Kidney epithelial cell (primary cell): ENCODE measurements at regions not wholly inside any gene's neighbourhood (a gene's known extent, or its start where the extent isn't known, plus 50 kb on each side); places are given as distances from the start of the nearest gene placed in this dataset.
A peak's percentile ranks its signal among the peaks of the same experiment; 100 is the strongest.

Experiments
- DNase-seq: peaks from one replicate; pipeline ENCODE4 v3.0.0-alpha.2; 2010; ENCODE audit warnings: low read depth
- H3K27me3 ChIP-seq: 2 replicates; pipeline ENCODE4 v1.6.0; 2011; ENCODE audit warnings: low read length; ENCODE audit not compliant: control insufficient read depth, insufficient read depth
- H3K36me3 ChIP-seq: 2 replicates; pipeline ENCODE4 v1.5.1; 2011; ENCODE audit warnings: low read length; ENCODE audit not compliant: control insufficient read depth, insufficient read depth
- H3K4me3 ChIP-seq: 2 replicates; pipeline ENCODE4 v1.5.1; 2011; ENCODE audit warnings: low read depth, mild to moderate bottlenecking, control low read depth, low read length
- TF ChIP-seq, protein P1 (sequence below): IDR thresholded peaks from 2 replicates; pipeline ENCODE4 v1.5.1; 2011; ENCODE audit warnings: mild to moderate bottlenecking, moderate library complexity, low read length, control low read depth, inconsistent platforms; ENCODE audit not compliant: insufficient read depth, poor library complexity, severe bottlenecking

DNA sequence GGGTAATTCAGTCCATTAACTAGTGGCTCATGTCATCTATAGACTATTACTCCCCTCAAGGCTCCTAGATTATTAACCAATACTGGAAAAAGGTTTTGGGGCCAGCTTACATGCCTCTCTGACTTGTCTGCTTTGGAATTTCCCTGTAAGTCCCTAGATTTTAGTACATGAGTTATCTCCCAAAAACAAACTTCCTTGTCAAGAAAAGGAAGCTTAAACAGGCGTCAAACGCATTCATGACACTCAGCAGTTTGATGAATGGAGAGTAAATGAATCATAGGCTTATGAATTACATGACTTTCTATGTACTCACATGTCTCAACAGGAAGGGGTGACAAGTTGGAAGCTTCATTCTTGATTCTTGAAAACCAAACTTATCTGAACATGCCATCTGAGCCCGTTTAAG is 70.8 kb downstream of the BLID start:
- Histone ChIP-seq H3K4me3 (no peak overlapping the region), H3K27me3 (no peaks in the 10 kb centered on the region), H3K36me3 (no peaks in the 10 kb centered on the region)
- DNase-seq: peak; percentile 28
- TF ChIP-seq, protein P1, sequence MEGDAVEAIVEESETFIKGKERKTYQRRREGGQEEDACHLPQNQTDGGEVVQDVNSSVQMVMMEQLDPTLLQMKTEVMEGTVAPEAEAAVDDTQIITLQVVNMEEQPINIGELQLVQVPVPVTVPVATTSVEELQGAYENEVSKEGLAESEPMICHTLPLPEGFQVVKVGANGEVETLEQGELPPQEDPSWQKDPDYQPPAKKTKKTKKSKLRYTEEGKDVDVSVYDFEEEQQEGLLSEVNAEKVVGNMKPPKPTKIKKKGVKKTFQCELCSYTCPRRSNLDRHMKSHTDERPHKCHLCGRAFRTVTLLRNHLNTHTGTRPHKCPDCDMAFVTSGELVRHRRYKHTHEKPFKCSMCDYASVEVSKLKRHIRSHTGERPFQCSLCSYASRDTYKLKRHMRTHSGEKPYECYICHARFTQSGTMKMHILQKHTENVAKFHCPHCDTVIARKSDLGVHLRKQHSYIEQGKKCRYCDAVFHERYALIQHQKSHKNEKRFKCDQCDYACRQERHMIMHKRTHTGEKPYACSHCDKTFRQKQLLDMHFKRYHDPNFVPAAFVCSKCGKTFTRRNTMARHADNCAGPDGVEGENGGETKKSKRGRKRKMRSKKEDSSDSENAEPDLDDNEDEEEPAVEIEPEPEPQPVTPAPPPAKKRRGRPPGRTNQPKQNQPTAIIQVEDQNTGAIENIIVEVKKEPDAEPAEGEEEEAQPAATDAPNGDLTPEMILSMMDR: no peak

DNA sequence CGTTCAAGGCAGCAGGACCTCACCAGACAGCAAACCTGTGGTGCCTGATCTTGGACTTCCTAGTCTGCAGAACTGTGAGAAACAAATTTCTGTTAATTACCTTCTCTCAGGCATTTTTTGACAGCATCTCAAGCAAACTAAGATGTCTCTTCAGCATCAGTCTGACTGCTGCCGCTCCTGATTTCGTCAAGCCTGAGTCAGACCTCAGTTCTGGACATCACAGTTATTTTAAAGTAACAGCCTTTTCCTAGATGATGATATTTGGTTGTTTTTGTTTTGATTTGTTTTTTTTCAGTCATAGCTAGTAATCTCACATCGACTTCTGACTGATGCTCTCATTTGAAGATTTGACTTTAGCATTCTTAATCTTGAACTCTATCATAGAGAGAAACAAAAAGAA is 71.9 kb downstream of the BLID start:
- Histone ChIP-seq H3K27me3 (no peaks in the 10 kb centered on the region), H3K36me3 (no peaks in the 10 kb centered on the region), H3K4me3 (no peak overlapping the region)
- DNase-seq: no peak
- TF ChIP-seq, protein P1: no peak

DNA sequence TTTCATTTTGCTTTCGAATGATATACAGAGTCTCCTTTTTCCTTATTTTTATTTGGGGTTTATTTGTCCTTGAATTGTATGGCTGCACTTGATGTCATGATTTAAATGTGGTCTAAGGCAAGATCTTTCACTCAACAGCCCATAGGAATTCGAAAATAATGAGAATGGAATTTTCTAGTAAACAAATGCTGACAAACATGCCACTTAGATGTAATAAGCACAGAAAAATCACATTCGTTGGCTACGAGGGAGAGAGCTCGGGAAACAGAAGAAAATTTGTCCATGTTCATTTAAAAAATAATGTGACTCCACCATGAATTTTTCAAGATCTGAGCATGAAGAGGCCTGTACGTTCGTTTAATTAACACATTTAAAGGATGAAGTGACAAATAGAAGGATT is 73.0 kb downstream of the BLID start:
- Histone ChIP-seq H3K27me3 (no peaks in the 10 kb centered on the region), H3K36me3 (no peaks in the 10 kb centered on the region), H3K4me3 (no peak overlapping the region)
- no peak for DNase-seq
- TF ChIP-seq, protein P1: no peak

DNA sequence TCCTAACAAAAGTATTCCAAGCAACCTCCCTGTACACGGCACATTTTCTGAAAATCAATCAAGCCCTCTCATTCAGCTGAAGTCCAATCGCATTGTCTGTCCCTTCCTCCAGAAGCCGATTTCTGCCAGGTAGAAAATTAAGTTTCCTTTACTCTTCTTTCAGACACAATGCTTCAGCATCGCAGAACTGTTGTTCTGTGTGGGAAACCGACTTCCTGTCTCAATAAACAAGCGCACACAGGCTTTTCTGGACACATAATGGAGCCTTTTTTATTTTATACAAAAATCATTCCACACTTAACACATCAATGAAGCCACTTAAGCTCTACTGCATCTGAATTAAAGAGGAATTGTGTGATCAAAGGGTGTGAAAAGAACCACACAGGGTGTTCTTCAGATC is 75.6 kb downstream of the BLID start:
- Histone ChIP-seq H3K36me3 (no peaks in the 10 kb centered on the region), H3K4me3 (no peak overlapping the region), H3K27me3 (no peaks in the 10 kb centered on the region)
- TF ChIP-seq, protein P1: no peak
- no peak for DNase-seq

DNA sequence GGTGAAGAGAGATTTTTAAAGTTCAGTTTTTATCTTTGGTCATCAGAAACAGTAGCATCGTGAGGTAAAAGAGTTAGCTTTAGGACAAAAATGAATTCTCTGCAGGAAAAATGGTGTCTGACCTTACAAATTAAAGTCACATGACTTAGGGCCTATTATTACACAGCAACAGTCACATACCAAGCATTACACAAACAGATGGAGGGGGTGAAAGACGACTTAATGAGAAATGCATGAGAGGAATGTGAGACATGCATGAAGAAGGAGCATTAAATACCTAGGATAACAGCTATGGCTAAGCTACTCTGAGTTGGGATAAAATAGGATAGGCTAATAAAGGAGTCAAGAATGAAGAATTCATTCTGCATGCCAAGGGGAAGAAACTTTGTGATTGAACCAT is 77.5 kb downstream of the BLID start:
- peak; percentile 51 for DNase-seq

DNA sequence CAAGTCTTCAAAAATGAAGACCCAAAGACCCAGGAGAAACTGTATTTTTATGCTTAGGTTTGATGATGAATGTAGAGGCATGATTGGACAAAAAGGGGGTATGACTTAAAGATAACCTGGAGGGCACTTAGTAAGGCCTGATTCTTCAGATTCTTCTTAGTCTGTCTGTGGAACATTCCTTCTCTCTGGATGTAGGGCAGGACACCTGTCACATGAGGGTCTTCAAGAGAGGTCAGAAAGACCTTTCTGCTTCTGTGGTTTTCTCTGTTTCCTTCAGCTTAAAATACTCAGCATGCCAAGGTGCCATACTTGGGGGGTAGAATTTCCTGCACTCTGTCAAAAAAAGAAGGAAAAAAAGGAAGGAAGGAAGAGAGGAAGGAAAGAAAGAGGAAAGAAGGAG is 78.1 kb downstream of the BLID start:
- H3K4me3 ChIP-seq: no peak overlapping the region
- no peak for DNase-seq

More for the DNA sequence above, 77.5 kb downstream of the BLID start:
- H3K36me3 ChIP-seq: no peaks in the 10 kb centered on the region
- TF ChIP-seq, protein P1: no peak
- H3K4me3 ChIP-seq: no peak overlapping the region
- H3K27me3 ChIP-seq: no peaks in the 10 kb centered on the region

More for the DNA sequence above, 78.1 kb downstream of the BLID start:
- H3K36me3 ChIP-seq: no peaks in the 10 kb centered on the region
- H3K27me3 ChIP-seq: no peaks in the 10 kb centered on the region
- TF ChIP-seq, protein P1: no peak
